ENCODE measurements at regions not wholly inside any gene's neighbourhood (a gene's known extent, or its start where the extent isn't known, plus 50 kb on each side); places are given as distances from the start of the nearest gene placed in this dataset.

DNA sequence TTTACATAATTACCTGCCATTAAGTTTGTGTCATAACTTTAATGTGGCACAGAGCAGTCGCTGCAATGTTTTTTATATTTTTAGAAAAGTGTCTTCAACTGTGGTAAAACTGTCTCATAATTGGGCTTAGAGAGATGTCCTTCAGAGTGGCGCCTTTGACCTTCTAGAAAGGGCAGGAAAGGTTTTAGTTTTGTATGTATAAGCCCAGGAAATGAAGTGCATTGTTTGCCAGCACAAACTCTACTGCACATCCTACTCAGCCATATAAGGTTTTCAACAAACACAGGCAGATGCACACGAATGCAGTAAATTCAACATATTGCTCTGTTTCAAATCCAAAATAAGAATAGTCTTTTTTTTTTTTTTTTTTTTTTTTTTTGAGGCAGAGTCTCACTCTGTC, 201.4 kb downstream of the ALDH8A1 start:
- TF ChIP-seq, protein P1, sequence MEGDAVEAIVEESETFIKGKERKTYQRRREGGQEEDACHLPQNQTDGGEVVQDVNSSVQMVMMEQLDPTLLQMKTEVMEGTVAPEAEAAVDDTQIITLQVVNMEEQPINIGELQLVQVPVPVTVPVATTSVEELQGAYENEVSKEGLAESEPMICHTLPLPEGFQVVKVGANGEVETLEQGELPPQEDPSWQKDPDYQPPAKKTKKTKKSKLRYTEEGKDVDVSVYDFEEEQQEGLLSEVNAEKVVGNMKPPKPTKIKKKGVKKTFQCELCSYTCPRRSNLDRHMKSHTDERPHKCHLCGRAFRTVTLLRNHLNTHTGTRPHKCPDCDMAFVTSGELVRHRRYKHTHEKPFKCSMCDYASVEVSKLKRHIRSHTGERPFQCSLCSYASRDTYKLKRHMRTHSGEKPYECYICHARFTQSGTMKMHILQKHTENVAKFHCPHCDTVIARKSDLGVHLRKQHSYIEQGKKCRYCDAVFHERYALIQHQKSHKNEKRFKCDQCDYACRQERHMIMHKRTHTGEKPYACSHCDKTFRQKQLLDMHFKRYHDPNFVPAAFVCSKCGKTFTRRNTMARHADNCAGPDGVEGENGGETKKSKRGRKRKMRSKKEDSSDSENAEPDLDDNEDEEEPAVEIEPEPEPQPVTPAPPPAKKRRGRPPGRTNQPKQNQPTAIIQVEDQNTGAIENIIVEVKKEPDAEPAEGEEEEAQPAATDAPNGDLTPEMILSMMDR (IDR thresholded peaks at IDR 0.05; ENCODE audit: low read length), result no peak
- no peak for TF ChIP-seq EZH2phosphoT487 (IDR thresholded peaks at IDR 0.05; ENCODE audit: low read length)
